ENCODE measurements at regions not wholly inside any gene's neighbourhood (a gene's known extent, or its start where the extent isn't known, plus 50 kb on each side); places are given as distances from the start of the nearest gene placed in this dataset.

- H3K27ac ChIP-seq (ENCODE audit: low read depth, low read length) = no peak overlapping the region
- BruUV-seq (replicated peaks) = no TSS peak
- TF ChIP-seq SIN3A (IDR thresholded peaks at IDR 0.05; ENCODE audit: low read depth) = no peak
- no peak for TF ChIP-seq EGR1 (IDR thresholded peaks at IDR 0.05; ENCODE audit: low read depth)
- no peak for TF ChIP-seq CBX3 (IDR thresholded peaks at IDR 0.05; ENCODE audit: low read depth)
- no peak for TF ChIP-seq CEBPB (IDR thresholded peaks at IDR 0.05; ENCODE audit: low read depth)
- TF ChIP-seq ZFX (IDR thresholded peaks at IDR 0.05) = no peak
- TF ChIP-seq RAD21 (IDR thresholded peaks at IDR 0.05; ENCODE audit: low read depth) = no peak
- TF ChIP-seq REST (IDR thresholded peaks at IDR 0.05; ENCODE audit: low read depth) = no peak
- TF ChIP-seq POLR2AphosphoS5 (IDR thresholded peaks at IDR 0.05; ENCODE audit: low read depth, low read length) = no peak
- no peak for DNase-seq (ENCODE audit: low read depth, low spot score)
- POLR2A ChIA-PET = no interaction called here
- H3K9me2 ChIP-seq (ENCODE audit: insufficient read depth) = no peaks in the 10 kb centered on the region
- H3K9ac ChIP-seq (ENCODE audit: low read length) = no peak overlapping the region
- no peaks in the 10 kb centered on the region for H3K79me2 ChIP-seq (ENCODE audit: insufficient read depth, low read length)
- no peak for ATAC-seq
- intact Hi-C loops (cut with micrococcal nuclease) = no loop called here
- H3K4me3 ChIP-seq (replicated peaks in 1 of 2; ENCODE audit: low read depth in 1 of 2, low read length in 2 of 2) = no peak overlapping the region
- H3K27me3 ChIP-seq (ENCODE audit: insufficient read depth, low read length) = peaks cover 34% of the 10 kb centered on the region
- no peaks in the 10 kb centered on the region for H3K4me1 ChIP-seq (ENCODE audit: control insufficient read depth in 1 of 2, insufficient read depth in 2 of 2, low read length in 2 of 2)
- H2AFZ ChIP-seq (ENCODE audit: low read depth, low read length, poor library complexity, severe bottlenecking) = no peak overlapping the region
- H3K4me2 ChIP-seq (ENCODE audit: low read length) = no peak overlapping the region
- RAD21 ChIA-PET (ENCODE audit: low non-redundant PET in 1 of 2, low total read pairs in 2 of 2, uncharacterized antibody in 2 of 2, unreplicated experiment in 2 of 2) = no interaction called here
- no peaks in the 10 kb centered on the region for H4K20me1 ChIP-seq (ENCODE audit: insufficient read depth)
- no peaks in the 10 kb centered on the region for H3K36me3 ChIP-seq (ENCODE audit: control insufficient read depth in 1 of 2, insufficient read depth in 2 of 2, low read length in 2 of 2)
- CTCF ChIA-PET = no interaction called here
- no peaks in the 10 kb centered on the region for H3K9me3 ChIP-seq (ENCODE audit: control insufficient read depth in 1 of 2, insufficient read depth in 1 of 2, low read depth in 1 of 2, low read length in 2 of 2)
Measured at GRCh38 chr15:70517194-70517590, 246.2 kb downstream of the UACA start.
